MM.1S (cell line): ENCODE measurements at regions not wholly inside any gene's neighbourhood (a gene's known extent, or its start where the extent isn't known, plus 50 kb on each side); places are given as distances from the start of the nearest gene placed in this dataset.

Experiments used
- CTCF ChIP-seq: fragments of 300-600 bp; sonication (generic); IDR thresholded peaks from 2 replicates; pipeline ENCODE4 v1.5.1; 2016; ENCODE audit warnings: antibody characterized with exemption, low read length, mixed read lengths
- EZH2 ChIP-seq: fragments of 300-600 bp; sonication (generic); optimal IDR thresholded peaks from 2 replicates; pipeline ENCODE3; 2017; ENCODE audit warnings: low read depth, mild to moderate bottlenecking, antibody characterized with exemption, low read length, mixed read lengths

GRCh38 chr4:153916273-153916755 is 127.4 kb upstream of the SFRP2 start:
- no peak for TF ChIP-seq CTCF
- no peak for TF ChIP-seq EZH2
